Thyroid gland (tissue), 4 donors: ENCODE measurements at regions not wholly inside any gene's neighbourhood (a gene's known extent, or its start where the extent isn't known, plus 50 kb on each side); places are given as distances from the start of the nearest gene placed in this dataset.

Experiments
- POLR2A ChIP-seq, 2 donors: fragments of 450-650 bp; IDR thresholded peaks; one replicate each; pipeline ENCODE4 v1.6.1; 2017; ENCODE audit warnings: antibody characterized with exemption in 2 of 2, mild to moderate bottlenecking in 2 of 2, moderate library complexity in 1 of 2
- TF ChIP-seq, protein P1 (sequence below), 6 experiments: fragments of 200-600 bp in 3 of 6; fragments of 450-650 bp in 3 of 6; sonication (generic) in 3 of 6; IDR thresholded peaks; one replicate each; pipeline ENCODE4 v1.5.1; 2016 to 2019; ENCODE audit warnings: antibody characterized with exemption in 6 of 6, mild to moderate bottlenecking in 2 of 6, inconsistent platforms in 1 of 6, moderate library complexity in 1 of 6

GRCh38 chr16:49022351-49022963 lies 259.2 kb downstream of the CBLN1 start:
- TF ChIP-seq, protein P1, sequence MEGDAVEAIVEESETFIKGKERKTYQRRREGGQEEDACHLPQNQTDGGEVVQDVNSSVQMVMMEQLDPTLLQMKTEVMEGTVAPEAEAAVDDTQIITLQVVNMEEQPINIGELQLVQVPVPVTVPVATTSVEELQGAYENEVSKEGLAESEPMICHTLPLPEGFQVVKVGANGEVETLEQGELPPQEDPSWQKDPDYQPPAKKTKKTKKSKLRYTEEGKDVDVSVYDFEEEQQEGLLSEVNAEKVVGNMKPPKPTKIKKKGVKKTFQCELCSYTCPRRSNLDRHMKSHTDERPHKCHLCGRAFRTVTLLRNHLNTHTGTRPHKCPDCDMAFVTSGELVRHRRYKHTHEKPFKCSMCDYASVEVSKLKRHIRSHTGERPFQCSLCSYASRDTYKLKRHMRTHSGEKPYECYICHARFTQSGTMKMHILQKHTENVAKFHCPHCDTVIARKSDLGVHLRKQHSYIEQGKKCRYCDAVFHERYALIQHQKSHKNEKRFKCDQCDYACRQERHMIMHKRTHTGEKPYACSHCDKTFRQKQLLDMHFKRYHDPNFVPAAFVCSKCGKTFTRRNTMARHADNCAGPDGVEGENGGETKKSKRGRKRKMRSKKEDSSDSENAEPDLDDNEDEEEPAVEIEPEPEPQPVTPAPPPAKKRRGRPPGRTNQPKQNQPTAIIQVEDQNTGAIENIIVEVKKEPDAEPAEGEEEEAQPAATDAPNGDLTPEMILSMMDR (IDR thresholded peaks at IDR 0.05) = no peak
- no peak for TF ChIP-seq POLR2A (IDR thresholded peaks at IDR 0.05)
